ENCODE measurements at regions not wholly inside any gene's neighbourhood (a gene's known extent, or its start where the extent isn't known, plus 50 kb on each side); places are given as distances from the start of the nearest gene placed in this dataset.

DNA sequence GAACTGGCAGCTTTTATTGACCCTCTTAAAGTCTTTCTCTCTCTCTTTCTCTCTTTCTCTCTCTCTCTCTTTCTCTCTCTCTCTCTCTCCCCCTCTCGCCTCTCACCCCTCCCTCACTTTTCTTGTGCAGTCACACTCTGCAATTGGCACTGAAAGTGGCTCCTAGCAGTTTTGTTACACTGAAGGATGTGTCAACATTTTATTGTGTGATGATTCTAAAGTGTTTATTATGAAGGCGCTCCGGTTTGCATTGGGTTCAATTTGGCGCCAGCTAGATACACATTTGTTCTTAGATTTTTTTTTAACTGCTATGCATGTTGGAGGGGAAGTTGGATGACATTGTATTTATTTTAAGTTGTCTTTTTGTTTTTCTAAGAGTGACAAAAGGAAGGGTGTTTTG lies 64.0 kb upstream of the CHRM3 start:
- DNase-seq = no peak

- DNase-seq = no peak
Measured at GRCh38 chr1:239321877-239322276, 64.5 kb upstream of the CHRM3 start.

GRCh38 chr1:239317948-239318347 lies 68.4 kb upstream of the CHRM3 start:
- DNase-seq = no peak

DNA sequence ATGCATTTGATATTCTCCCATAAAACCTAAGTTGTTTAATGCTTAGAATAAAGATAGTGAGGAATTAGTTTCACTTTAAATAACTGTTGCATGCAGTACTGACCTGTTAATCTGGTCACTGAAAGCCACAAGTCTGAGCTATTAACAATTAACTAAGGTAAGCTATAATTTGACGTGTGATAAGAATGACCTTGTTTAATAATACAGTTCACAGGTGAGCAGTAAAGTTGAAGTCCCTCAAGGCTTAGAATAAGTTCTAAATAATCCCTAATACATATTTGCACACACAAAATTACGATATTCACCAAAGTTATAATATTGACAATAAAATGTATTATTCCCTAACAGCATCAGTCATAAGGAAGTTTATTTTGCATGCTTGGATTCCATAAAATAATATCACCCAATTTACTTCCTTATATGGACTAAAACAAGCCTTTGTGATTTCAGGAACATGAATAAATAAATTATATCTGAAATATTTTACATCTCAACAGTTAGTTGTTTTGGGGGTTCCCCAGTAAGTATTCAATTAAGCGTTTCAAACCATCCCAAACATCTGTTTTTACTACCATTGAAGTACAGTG lies 70.6 kb upstream of the CHRM3 start:
- DNase-seq = no peak

DNA sequence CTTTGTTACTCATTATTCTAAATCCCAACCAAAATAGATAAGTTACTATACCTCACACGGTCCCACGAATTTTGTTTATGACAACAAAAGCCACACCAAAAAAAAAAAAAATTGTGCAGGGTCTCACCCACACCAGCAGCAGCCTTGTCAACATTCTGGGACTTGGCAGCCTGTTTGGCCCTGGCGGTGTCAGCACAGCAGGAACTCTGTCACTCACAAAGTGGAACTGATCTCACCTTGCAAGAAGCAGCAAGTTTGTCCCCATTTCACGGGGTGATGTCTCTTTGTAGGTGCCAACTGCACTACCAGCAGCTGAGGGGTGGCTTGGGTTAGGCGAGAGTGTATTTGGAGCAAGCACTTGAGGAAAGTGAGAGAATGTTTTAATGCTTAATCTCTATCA lies 75.0 kb upstream of the CHRM3 start:
- DNase-seq = no peak

- peak; percentile 23 to 40 for DNase-seq
Measured at GRCh38 chr1:239308701-239309333, 77.6 kb upstream of the CHRM3 start.

DNA sequence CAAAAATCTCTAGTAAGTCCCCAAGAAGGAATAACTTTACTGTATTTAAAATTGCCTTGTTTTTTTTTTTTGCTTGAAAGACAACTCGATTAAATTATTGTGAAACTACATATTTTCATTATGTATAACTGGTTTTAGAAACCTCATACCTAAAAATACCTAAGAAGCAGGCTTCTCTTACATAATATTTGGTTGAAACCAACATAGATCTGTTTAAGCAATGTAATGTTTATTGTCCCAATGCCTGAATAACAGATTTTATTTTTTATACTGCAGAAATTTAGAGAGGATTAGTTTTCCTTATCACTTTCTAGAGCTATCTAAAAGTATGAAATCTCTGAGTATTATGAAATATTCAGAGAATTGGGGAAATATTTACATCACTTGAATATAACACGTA lies 78.5 kb upstream of the CHRM3 start:
- no peak for DNase-seq

DNA sequence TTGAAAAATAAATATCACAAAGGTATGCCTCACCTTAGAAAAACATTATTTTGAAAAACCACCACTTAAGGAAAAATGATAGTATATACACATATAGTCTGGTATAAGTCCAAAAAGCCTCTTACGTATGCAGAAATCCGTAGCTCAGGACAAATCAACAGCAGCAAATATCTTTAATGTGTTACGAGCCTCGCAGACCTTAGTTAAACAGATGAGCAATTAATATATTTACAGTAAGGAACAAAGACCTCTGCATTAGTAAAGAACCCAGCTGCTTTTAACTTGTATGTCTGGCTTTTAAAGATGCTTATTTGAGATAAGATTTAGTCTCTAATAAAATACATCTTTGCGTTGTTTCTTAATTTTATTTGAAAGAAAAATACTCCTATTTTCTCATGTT lies 79.9 kb upstream of the CHRM3 start:
- no peak for DNase-seq

- no peak for DNase-seq
Measured at GRCh38 chr1:239303289-239303688, 83.1 kb upstream of the CHRM3 start.

- no peak for DNase-seq
Measured at GRCh38 chr1:239302696-239303095, 83.7 kb upstream of the CHRM3 start.

GRCh38 chr1:239301251-239301650 lies 85.1 kb upstream of the CHRM3 start:
- no peak for DNase-seq

GRCh38 chr1:239297910-239298309 lies 88.5 kb upstream of the CHRM3 start:
- no peak for DNase-seq

DNA sequence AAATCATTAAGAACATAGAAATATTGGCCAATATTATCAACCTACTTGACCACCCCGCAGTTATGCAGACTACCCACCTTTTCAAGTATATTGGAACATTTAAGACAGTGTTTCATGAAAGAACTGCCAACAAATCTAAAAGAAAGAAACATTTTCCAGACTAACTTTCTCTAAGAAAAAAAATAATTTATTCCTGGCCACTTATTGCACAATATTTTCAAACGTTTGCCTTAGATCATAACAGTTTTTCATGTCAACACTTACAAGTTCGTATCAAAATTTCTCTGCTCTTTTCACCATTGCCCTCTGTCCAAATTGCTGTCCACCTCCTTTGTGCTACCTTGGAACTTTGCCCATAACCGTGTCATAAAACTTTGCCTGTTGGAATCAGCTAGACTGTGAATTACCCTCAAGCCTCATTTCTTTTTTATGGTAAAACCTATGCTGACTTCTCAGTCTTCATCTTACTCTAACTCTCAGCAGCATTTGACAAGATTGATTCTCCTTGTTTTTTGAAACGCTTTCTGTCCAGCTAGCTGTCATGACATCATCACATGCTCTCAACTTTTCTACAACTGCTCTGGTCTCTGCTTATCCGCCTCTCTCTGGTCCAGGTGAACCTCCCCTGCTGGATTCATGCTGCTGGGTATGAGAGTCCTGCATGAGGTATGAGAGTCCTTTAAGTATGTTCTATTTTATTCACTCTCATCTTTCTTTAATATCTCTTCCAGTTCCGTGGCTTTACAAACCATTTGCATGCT lies 92.8 kb upstream of the CHRM3 start:
- DNase-seq = no peak

- no peak for DNase-seq
Measured at GRCh38 chr1:239288820-239289554, 97.4 kb upstream of the CHRM3 start.

GRCh38 chr1:239287296-239287695 lies 99.1 kb upstream of the CHRM3 start:
- no peak for DNase-seq

- DNase-seq = no peak
Measured at GRCh38 chr1:239283216-239283615, 103.2 kb upstream of the CHRM3 start.

GRCh38 chr1:239282411-239282810 lies 104.0 kb upstream of the CHRM3 start:
- no peak for DNase-seq

GRCh38 chr1:239276051-239276450 lies 110.3 kb upstream of the CHRM3 start:
- DNase-seq = no peak

DNA sequence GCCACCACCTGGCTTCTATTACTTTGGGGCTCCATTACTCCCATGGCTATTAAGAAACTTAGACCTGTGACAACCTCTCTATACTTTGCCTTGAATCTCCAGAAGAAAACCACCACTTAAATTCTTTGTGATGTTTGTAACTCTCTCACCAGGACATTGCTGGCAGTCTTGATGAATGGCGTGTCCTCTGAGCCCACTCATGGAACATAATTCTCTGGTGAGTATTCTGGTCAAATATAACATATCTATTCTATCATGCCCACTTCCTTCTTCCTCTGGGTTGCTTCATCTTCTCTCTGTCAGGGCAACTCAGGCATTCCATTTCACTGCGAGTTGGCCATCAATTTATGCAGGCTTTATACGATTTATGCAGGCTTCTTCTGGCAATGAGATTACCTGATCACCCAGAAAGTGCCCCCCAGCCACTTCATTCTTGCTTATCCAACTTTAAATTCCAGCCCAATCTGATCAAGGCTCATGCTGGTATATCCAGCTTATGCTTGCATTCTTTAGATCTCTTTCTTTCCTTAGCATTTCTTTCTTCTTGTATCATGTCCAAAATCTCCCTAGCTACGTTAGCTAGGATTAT lies 112.0 kb upstream of the CHRM3 start:
- no peak for DNase-seq

GRCh38 chr1:239270509-239270908 lies 115.9 kb upstream of the CHRM3 start:
- no peak for DNase-seq

DNA sequence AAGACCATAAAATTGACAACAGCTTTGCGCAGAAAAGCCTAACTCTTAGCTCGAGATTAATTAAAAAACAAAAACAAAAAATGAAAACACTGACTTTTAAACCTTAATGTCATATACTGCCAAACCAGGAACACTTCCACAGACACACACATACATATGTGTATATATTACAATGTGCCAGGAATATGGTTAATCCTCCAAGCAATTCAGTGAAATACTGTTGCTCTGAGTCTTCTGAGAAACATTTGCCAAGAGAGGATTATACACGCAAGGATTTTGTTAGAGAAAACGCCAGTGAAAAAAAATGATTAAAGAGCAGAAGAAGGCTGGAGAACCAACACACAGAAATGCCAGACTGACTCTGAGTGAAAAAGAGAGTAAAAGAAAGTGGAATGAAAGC lies 116.7 kb upstream of the CHRM3 start:
- no peak for DNase-seq

DNA sequence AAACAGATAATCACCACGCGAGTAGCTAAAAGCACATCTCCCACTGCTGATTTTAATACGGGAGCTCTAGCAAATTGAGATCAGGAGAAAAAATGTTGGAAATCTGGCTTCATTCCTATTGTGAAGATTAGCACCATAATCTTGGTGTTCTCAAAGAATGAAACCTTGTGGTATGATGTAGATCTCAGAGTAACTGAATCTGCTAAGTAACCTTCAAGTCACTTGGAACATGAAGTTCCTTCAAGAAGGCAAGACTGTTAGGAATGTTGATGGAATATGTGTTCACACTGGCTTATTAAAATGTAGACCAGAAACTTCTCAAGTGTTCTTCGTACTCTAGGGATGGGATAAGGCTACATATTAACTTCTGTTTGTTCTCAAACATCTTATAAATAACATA lies 117.4 kb upstream of the CHRM3 start:
- DNase-seq = no peak

DNA sequence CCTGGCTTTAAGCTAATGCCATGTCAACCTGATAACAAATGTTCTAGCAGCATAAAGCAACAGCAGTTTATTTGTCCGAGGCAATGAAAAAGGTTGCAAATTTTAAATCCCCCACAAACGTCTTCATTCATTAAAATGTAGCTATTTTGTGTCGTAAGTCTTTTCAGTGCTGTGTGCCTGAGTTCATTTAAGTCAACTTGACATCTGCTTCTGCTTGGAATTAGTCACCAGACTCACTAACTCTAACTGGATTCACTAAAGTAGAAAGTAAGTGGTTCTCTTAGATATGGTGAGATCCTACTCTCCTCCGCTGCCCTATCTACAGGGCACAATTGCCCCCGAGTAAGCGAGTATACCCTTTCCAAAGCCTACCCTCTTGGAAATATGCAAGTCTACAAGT lies 118.4 kb upstream of the CHRM3 start:
- no peak for DNase-seq
